ENCODE measurements at regions not wholly inside any gene's neighbourhood (a gene's known extent, or its start where the extent isn't known, plus 50 kb on each side); places are given as distances from the start of the nearest gene placed in this dataset.

GRCh38 chr6:113524826-113525225, 332.3 kb upstream of the MARCKS start:
- TF ChIP-seq CTCF (IDR thresholded peaks at IDR 0.05) (no peak), POLR2AphosphoS5 (IDR thresholded peaks at IDR 0.05) (no peak)
